GM18508 (cell line): ENCODE measurements at regions not wholly inside any gene's neighbourhood (a gene's known extent, or its start where the extent isn't known, plus 50 kb on each side); places are given as distances from the start of the nearest gene placed in this dataset.
"Not testable (repeated sequence)": the region's sequence is repeated elsewhere in the genome, so short reads cannot be mapped to it uniquely, and the experiment has no call there.

Experiments
- ATAC-seq: cut with Tn5 transposase; IDR thresholded peaks from one replicate; pipeline ENCODE4 v1.9.1; 2021; ENCODE audit warnings: moderate number of reproducible peaks; ENCODE audit not compliant: insufficient read depth, unreplicated experiment

- no peak for ATAC-seq
Observed at GRCh38 chr6:43896329-43897255, 126.6 kb downstream of the VEGFA start.

GRCh38 chr6:43895656-43896328, 125.8 kb downstream of the VEGFA start:
- no peak for ATAC-seq

- no peak for ATAC-seq
Observed at GRCh38 chr6:43893073-43893472, 123.1 kb downstream of the VEGFA start.

- no peak for ATAC-seq
Observed at GRCh38 chr6:43891072-43891870, 121.3 kb downstream of the VEGFA start.

GRCh38 chr6:43890197-43891062, 120.4 kb downstream of the VEGFA start:
- no peak for ATAC-seq

- no peak for ATAC-seq
Observed at GRCh38 chr6:43887906-43888683, 118.1 kb downstream of the VEGFA start.

- ATAC-seq: no peak
Observed at GRCh38 chr6:43887340-43887858, 117.4 kb downstream of the VEGFA start.

GRCh38 chr6:43886717-43887339, 116.8 kb downstream of the VEGFA start:
- ATAC-seq: no peak

- ATAC-seq: no peak
Observed at GRCh38 chr6:43886067-43886461, 116.1 kb downstream of the VEGFA start.

- no peak for ATAC-seq
Observed at GRCh38 chr6:43885399-43886066, 115.5 kb downstream of the VEGFA start.

GRCh38 chr6:43884652-43885022, 114.6 kb downstream of the VEGFA start:
- no peak for ATAC-seq

- ATAC-seq: no peak
Observed at GRCh38 chr6:43883847-43884651, 114.0 kb downstream of the VEGFA start.

GRCh38 chr6:43882690-43883448, 112.9 kb downstream of the VEGFA start:
- ATAC-seq: not testable (repeated sequence)

GRCh38 chr6:43880236-43881137, 110.5 kb downstream of the VEGFA start:
- no peak for ATAC-seq

- ATAC-seq: no peak
Observed at GRCh38 chr6:43879722-43880121, 109.7 kb downstream of the VEGFA start.
